ENCODE measurements at regions not wholly inside any gene's neighbourhood (a gene's known extent, or its start where the extent isn't known, plus 50 kb on each side); places are given as distances from the start of the nearest gene placed in this dataset.

DNA sequence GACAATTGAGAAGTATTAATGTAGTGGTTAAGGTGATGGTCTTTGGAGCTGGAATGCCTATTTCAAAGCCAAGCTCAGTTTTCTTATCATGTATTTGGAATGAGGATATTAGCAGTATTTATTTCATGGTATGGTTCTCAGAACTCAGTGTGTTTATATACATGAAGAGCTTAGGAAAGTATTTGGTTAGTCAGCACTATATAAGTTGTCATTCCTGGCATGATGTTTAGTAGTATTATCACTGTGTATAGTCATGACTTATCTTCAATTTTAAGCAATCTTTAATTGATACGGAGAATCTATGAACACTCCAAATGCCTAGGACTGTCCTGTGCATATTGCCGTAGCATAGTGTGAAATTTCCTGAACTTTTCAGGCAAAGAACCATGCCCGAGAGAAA is 501.9 kb upstream of the USP24 start:
- TF ChIP-seq, protein P1, sequence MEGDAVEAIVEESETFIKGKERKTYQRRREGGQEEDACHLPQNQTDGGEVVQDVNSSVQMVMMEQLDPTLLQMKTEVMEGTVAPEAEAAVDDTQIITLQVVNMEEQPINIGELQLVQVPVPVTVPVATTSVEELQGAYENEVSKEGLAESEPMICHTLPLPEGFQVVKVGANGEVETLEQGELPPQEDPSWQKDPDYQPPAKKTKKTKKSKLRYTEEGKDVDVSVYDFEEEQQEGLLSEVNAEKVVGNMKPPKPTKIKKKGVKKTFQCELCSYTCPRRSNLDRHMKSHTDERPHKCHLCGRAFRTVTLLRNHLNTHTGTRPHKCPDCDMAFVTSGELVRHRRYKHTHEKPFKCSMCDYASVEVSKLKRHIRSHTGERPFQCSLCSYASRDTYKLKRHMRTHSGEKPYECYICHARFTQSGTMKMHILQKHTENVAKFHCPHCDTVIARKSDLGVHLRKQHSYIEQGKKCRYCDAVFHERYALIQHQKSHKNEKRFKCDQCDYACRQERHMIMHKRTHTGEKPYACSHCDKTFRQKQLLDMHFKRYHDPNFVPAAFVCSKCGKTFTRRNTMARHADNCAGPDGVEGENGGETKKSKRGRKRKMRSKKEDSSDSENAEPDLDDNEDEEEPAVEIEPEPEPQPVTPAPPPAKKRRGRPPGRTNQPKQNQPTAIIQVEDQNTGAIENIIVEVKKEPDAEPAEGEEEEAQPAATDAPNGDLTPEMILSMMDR (conservative IDR thresholded peaks at IDR 0.05), result no peak
- TF ChIP-seq EZH2 (IDR thresholded peaks at IDR 0.05; ENCODE audit: low read depth), result no peak
